NB4 (cell line): ENCODE measurements at regions not wholly inside any gene's neighbourhood (a gene's known extent, or its start where the extent isn't known, plus 50 kb on each side); places are given as distances from the start of the nearest gene placed in this dataset.

Experiments
- DNase-seq: peaks from one replicate; pipeline ENCODE4 v3.0.0; 2010; ENCODE audit warnings: low read depth
- H3K4me3 ChIP-seq: one replicate; pipeline ENCODE4 v1.5.1; 2011; ENCODE audit warnings: mild to moderate bottlenecking, low read depth, low read length, moderate library complexity
- MYC ChIP-seq: IDR thresholded peaks from 2 replicates; pipeline ENCODE4 v1.6.1; 2011; ENCODE audit warnings: low read depth, low read length
- POLR2A ChIP-seq: IDR thresholded peaks from 2 replicates; pipeline ENCODE4 v1.6.1; 2011; ENCODE audit warnings: mild to moderate bottlenecking; ENCODE audit not compliant: insufficient read length; ENCODE audit errors: extremely low read depth
- TF ChIP-seq, protein P1 (sequence below): IDR thresholded peaks from one replicate; pipeline ENCODE4 v1.5.1; 2012; ENCODE audit warnings: low read depth, low read length
- TF ChIP-seq, protein P2 (sequence below): IDR thresholded peaks from 2 replicates; pipeline ENCODE4 v1.6.1; 2011; ENCODE audit warnings: low read depth, low read length

DNA sequence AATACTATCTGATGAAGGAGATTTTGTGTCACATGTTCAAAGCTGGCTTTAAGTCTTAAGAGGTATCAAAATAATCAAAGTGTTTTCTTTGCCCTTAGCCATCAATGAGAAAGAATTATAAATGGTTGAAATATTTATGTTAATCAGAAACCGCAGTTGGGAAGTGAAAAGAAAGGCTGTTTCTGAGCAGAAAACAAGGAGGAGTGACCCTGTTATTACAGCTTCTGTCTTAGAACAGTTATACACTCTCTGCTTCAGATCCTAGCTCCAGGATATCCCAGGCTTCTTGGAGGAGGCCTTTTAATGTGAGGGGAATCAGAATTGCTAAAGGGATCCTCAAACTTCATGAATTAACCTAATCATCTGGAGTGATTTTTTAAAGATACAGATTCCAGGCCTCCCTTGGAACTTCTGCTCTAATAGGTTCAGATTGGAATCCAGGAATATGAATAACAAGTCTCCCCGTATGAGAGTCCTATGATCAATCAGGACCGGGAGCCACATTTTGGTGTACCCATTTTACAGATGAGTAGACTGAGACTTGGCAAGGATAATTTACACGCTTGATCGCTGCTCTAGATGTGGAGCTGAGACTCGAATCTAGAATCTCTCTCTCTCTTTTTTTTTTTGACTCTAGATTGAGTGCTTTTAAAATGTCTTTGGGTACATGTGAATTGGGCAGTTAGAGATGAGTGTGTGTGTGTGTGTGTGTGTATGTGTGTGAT, 50.8 kb upstream of the JAG1 start:
- TF ChIP-seq MYC: no peak
- TF ChIP-seq POLR2A: no peak
- TF ChIP-seq, protein P1, sequence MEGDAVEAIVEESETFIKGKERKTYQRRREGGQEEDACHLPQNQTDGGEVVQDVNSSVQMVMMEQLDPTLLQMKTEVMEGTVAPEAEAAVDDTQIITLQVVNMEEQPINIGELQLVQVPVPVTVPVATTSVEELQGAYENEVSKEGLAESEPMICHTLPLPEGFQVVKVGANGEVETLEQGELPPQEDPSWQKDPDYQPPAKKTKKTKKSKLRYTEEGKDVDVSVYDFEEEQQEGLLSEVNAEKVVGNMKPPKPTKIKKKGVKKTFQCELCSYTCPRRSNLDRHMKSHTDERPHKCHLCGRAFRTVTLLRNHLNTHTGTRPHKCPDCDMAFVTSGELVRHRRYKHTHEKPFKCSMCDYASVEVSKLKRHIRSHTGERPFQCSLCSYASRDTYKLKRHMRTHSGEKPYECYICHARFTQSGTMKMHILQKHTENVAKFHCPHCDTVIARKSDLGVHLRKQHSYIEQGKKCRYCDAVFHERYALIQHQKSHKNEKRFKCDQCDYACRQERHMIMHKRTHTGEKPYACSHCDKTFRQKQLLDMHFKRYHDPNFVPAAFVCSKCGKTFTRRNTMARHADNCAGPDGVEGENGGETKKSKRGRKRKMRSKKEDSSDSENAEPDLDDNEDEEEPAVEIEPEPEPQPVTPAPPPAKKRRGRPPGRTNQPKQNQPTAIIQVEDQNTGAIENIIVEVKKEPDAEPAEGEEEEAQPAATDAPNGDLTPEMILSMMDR: no peak
- TF ChIP-seq, protein P2, sequence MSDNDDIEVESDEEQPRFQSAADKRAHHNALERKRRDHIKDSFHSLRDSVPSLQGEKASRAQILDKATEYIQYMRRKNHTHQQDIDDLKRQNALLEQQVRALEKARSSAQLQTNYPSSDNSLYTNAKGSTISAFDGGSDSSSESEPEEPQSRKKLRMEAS: no peak
- no peak overlapping the region for H3K4me3 ChIP-seq
- DNase-seq: no peak

DNA sequence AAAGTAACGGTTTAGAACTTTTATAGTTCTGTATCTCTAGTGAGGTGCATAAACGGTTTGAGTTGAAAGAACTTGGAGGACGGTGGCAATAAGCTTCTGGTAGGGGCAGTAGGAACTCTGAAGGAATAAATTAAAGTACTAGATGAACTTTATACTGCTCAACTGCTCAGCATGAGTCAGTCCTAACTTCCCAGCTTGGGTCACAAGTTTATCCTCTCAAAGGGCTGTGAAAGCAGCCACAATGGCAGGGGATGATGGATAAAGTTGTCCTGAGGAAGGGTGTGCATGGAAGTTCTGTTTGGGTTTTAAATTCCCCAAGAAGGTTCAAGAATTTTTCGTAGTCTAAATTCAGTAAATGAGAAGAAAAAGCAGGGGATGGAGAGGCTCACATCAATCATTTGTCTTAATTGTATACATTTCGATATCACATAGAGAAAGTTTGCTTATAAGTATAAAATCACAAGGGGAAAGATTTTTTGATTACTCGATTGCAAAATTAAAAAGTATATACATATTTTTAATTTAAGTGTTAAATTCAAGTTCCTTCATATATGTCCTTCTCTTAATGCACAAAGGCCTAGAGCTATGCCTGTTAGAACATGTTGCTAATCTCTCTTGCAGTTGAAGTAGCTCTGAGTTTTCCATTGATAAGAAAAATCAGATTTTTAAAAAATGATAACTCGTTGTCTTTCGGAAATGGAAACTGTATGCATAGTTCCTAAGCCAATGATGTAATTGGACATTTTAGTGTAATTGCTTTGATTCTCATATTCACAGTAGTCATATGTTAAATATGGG, 55.3 kb upstream of the JAG1 start:
- DNase-seq: no peak
- no peak overlapping the region for H3K4me3 ChIP-seq
- TF ChIP-seq POLR2A: no peak
- TF ChIP-seq, protein P2: no peak
- TF ChIP-seq, protein P1: no peak
- no peak for TF ChIP-seq MYC

DNA sequence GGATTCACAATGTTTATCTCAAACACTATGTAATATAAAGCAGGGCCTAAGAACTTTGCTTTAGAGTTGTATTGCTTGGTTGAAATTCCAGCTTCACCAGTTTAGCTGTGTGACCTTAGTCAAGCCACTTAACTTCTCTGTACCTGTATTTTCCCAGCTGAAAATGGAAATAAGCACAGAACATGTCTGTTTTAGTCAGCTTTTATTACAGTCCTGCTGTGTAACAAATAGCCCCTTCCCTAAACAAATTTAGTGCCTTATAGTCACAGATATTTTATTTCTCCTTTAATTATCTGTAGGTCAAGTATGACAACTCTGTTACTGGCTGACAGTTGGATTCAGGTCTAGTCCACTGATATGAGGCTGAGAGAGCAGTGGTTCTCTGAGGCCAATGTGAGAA, 56.0 kb upstream of the JAG1 start:
- DNase-seq: no peak
- TF ChIP-seq MYC (no peak), POLR2A (no peak)
- TF ChIP-seq, protein P2: no peak
- TF ChIP-seq, protein P1: no peak
- no peak overlapping the region for H3K4me3 ChIP-seq

DNA sequence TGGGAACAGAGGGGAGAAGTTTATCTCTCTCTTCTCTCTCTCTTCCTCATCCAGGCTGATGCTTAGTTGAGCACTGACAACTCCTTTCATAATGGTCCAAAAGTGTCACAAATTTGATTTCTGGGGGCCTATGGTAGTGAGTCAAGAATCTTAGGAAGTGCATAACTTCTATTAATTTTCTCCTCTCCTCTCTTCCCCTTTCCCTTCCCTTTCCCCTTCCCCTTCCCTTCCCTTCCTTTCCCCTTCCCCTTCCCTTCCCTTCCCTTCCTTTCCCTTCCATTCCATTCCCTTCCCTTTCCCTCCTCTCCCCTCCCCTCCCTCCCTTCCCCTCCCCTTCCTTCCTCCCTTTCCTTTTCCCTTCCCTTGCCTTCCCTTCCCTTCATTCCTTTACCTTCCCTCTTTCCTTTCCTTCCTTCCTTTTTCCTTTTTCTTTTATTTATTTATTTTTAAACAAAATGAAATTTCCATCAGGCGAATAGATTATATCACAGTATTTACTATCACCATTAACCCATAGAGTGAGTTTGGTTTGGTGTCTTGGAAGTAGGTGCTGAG, 56.9 kb upstream of the JAG1 start:
- DNase-seq: no peak
- no peak overlapping the region for H3K4me3 ChIP-seq
- TF ChIP-seq POLR2A: no peak
- TF ChIP-seq, protein P2: no peak
- TF ChIP-seq, protein P1: no peak
- no peak for TF ChIP-seq MYC

DNA sequence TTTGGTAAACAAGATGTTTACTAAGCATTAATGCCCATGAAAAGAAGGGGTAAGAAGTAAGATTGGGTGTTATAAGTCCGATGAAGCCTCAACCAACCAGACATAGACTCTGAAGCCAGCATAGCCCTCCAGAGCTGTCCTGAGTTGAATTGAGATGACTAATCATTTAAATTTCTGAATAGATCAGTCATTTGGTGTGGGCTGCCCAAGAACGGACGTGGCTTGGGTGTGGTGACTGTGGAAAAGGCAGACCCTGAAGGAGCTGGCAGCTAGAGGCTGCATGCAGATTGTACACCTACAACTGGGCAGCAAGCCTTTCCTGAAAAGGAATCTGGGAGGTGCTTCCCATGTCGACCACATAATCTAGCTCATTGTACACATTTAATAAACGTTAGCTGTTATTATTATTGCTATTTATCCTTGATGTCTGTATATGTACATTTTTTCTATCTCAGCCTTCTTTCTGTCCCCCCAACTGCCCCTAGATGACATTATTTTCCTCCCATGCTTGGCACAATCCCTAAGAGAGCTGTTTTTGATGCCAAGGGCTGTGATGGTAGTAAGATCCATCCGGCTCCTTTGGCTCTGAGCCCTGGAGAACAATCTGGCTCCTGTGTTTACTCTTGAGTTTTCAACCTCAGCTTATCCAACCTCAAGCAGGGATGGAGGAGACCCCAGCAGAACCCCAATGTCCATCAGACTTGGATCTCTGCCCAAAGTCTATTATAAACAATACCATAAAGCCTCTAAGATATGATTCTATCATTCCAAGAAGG, 57.6 kb upstream of the JAG1 start:
- no peak for DNase-seq
- TF ChIP-seq POLR2A: no peak
- TF ChIP-seq, protein P1: no peak
- TF ChIP-seq, protein P2: no peak
- TF ChIP-seq MYC: no peak
- no peak overlapping the region for H3K4me3 ChIP-seq
